ENCODE measurements at regions not wholly inside any gene's neighbourhood (a gene's known extent, or its start where the extent isn't known, plus 50 kb on each side); places are given as distances from the start of the nearest gene placed in this dataset.
A peak's percentile ranks its signal among the peaks of the same experiment; 100 is the strongest.

DNA sequence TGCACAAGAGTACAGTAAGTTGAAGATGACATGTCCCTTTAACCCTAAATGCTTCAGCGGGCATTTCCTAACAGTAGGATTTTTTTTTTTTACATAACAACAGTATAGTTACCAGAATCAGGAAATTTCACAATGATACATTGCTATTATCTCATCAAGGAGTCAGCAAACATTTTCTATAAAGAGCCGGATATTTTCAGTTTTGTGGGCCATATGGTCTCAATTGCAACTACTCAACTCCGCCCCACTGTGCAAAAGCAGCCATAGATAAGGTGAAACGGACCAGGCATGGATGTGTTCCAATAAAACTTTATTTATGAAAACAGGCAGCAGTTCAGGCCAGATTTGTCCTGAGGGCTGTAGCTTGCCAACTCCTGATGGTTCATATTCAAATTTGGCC lies 130.6 kb downstream of the SMAD6 start:
- no peak for DNase-seq (ENCODE audit: extremely low read depth in 1 of 11, low read depth in 9 of 11, low spot score in 4 of 11)

- no peak for DNase-seq (ENCODE audit: extremely low read depth in 1 of 11, low read depth in 9 of 11, low spot score in 4 of 11)
Observed at GRCh38 chr15:66833371-66833770, 131.3 kb downstream of the SMAD6 start.

DNA sequence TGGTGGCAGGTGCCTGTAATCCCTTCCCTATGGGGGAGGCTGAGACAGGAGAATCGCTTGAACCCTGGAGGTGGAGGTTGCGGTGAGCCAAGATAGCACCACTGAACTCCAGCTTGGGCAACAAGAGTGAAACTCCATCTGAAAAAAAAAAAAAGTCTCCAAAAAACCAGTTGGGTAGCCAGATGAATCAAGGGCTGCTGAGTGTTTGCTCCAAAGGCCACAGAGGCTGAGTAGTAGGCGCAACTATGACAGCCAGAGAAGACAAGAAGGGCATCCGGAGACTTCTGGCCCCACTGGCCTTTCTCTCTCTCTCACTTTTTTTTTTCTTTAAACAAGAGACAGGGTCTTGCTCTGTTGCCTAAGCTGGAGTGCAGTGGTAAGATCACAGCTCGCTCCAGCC lies 131.8 kb downstream of the SMAD6 start:
- no peak for DNase-seq (ENCODE audit: extremely low read depth in 1 of 11, low read depth in 9 of 11, low spot score in 4 of 11)

GRCh38 chr15:66834881-66835878 lies 133.1 kb downstream of the SMAD6 start:
- peak in 3 of 11 donors; percentile 39 to 51 (median 42) for DNase-seq (ENCODE audit: extremely low read depth in 1 of 11, low read depth in 9 of 11, low spot score in 4 of 11)

DNA sequence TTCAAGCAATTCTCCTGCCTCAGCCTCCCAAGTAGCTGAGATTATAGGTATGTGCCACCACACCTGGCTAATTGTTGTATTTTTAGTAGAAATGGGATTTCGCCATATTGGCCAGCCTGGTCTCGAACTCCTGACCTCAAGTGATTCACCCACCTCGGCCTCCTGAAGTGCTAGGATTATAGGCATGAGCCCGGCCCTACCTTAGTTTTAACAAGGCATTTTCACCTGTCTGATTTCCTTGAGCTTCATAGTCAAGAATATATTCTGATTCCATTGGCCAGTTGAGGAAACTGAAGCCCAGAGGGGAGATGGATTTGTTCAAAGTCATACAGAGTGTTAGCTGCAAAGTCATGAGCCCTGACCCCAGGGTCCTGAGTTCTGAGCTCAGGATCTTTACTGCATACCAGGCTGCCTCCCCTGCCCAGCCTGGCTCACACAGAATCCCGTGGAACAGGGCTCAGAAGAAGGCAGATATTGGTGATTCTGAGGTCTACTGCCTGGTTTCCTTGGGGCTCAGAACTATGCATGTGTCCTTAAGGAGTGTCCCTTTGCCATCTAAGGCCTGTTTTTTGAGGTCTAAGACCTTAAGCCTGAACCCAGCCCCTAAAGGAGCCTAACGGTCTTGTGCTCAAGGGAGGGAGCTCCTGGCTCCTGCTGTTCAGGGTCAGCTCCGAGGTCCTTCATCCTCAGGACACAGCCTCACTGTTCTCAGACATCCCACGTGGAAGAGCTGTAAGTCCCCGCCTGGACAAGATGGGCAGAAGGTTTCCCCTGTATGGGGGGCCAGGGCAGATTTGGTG lies 134.4 kb downstream of the SMAD6 start:
- DNase-seq (ENCODE audit: extremely low read depth in 1 of 11, low read depth in 9 of 11, low spot score in 4 of 11) = no peak

DNA sequence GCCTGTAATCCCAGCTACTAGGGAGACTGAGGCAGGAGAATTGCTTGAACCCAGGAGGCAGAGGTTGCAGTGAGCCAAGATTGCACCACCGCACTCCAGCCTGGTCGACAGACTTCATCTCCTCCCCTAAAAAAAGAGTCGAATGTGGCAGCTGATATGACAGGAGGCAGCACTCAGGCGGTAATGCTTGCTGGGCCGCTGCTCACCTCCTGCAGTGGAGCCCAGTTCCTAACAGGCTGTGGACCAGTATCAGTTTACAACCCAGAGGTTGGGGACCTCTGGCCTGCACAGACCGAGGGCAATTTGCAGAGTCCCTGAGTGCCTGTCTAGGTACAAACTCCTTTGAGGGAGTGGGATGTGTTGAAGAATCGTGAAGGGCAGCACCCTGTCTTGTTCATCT lies 136.2 kb downstream of the SMAD6 start:
- no peak for DNase-seq (ENCODE audit: extremely low read depth in 1 of 11, low read depth in 9 of 11, low spot score in 4 of 11)

- no peak for DNase-seq (ENCODE audit: extremely low read depth in 1 of 11, low read depth in 9 of 11, low spot score in 4 of 11)
Observed at GRCh38 chr15:66838671-66839239, 136.7 kb downstream of the SMAD6 start.

DNA sequence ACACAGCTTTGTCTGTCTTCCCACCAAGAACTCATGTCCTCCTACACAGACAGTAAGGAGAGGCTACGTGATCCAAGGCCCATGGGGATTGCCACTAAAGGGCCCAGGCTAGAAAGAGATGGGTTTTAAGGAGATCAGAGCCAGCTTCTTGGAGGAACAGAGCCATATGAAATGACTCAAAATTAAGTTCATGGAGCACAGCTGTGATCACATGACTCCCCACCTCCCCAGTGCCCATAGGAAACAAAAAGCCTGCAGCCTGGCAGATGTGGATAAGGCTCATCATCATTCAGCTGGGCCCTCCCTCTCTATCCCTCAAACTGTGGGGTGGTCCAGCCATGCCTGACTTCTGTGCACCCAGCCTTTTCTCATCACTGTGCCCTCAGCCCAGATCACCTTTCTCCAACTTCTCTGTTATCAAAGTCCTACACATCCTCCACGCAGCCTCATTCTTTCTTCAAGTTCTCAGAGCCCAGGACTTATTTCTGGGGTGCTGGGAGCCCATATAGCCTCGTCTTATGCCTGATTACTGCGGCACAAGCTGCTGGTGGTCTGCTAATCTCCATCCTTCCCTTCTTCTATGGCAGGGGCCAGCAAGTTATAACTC lies 137.6 kb downstream of the SMAD6 start:
- no peak for DNase-seq (ENCODE audit: extremely low read depth in 1 of 11, low read depth in 9 of 11, low spot score in 4 of 11)

- no peak for DNase-seq (ENCODE audit: extremely low read depth in 1 of 11, low read depth in 9 of 11, low spot score in 4 of 11)
Observed at GRCh38 chr15:66840615-66841390, 138.8 kb downstream of the SMAD6 start.

DNA sequence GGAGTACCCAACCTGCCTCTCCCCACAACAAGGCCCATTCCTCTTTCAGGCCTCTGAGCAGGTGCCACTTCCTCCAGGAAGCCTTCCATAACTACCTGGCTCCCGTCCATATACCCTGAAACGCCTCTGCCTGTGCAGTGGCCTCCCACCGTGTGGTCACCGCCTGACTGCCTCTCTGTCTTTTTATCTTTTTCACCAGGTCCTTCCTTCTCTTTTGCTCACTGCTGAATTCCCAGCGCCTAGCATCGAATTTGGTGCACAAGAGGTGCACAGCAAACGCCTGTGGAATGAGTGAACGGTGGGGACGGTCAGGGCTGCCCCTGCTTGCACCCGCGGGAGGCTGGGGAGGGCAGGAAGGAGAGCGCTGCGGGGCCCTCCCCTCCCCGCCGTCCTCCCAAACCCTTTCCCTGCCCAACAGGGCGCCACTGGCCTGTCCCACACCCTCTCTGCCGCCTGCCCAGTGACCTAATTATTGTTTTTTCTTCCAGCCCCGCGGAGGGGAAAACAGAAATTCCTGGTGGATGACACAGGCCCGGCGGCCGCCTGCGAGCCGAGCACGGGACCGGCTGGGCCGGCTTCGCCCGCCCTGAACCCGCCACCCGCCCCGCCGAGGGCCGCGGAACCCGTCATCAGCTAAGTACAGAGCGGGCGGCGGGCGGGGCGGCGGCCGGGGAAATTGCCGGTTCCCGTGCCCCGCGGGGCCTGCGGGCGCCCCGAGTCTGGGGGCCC lies 140.1 kb downstream of the SMAD6 start:
- DNase-seq (ENCODE audit: extremely low read depth in 1 of 11, low read depth in 9 of 11, low spot score in 4 of 11) = peak; percentile 51 to 84 (median 74)

DNA sequence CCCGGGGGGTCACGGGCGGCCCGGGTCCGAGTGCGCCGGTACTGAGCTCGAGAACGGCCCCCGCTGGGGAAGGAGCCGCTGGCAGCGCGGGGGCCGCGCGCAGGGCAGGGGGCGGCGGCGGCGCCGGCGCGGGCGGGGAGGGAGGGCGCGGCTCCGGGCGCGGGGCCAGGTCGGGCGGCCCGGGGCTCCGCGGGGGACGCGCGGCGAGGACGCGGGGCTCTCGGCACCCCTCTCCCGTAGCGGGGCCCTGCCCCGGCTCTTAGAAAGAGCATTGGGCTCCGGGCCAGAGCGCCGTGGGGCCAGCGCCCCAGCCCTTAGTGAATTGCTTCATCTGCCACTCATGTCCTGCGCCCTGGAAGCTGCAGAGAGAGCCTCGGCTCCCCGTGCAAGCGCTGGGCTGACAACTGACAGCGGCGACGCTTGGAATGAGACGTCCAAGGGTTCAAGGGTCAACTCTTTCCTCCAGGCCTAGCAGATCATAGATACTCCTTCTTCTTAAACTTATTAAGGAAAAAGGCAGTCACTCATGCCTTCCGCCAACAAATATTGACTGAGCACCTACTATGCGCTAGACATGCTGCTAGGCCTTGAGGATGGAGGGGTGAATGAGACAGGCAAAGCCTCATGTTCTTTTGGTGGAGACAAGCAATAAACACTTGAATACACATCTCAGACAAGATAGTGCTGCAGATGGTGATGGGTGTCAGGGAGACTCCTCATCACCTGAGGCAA lies 140.8 kb downstream of the SMAD6 start:
- peak in 8 of 11 donors; percentile 36 to 70 (median 54) for DNase-seq (ENCODE audit: extremely low read depth in 1 of 11, low read depth in 9 of 11, low spot score in 4 of 11)

DNA sequence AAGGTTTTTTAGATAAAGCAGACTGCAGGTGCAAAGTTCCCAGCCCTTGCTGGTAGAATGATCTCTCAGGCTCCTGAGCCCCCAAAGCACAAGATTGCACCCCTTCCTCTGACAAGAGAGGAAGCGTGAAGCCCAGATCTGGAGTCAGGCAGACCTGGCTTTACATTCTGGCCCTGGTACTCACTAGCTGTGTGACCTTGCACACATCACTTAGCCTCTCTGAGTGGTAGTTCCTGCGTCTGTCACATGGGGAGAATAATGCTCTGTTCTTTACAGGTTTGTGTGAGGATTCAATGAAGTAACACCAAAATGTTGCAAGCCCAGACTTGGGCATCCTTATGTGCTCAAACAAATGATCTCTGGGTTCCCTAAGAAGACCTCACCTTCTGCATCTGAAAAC lies 141.5 kb downstream of the SMAD6 start:
- DNase-seq (ENCODE audit: extremely low read depth in 1 of 11, low read depth in 9 of 11, low spot score in 4 of 11) = no peak

- DNase-seq (ENCODE audit: extremely low read depth in 1 of 11, low read depth in 9 of 11, low spot score in 4 of 11) = no peak
Observed at GRCh38 chr15:66844041-66844746, 142.2 kb downstream of the SMAD6 start.

DNA sequence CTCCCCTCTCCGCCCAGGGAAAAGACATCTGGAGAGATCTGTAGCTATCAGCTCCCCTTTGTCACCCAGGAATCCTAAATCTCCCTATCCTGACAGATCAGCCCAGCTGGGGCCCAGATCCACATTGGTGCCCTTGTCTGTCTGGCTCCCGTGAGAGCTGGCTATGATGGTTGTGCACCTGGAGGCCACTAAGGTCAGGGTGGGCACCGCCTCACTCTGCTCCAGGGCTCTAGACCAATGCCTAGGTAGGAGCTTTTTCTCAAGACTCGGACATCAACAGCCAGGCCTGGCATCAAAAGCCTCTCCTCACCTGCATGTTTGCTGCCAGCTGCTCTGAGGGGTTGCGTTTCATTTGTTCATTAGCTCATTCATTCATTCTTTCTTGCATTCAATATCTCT lies 142.7 kb downstream of the SMAD6 start:
- no peak for DNase-seq (ENCODE audit: extremely low read depth in 1 of 11, low read depth in 9 of 11, low spot score in 4 of 11)

GRCh38 chr15:66845266-66845785 lies 143.3 kb downstream of the SMAD6 start:
- no peak for DNase-seq (ENCODE audit: extremely low read depth in 1 of 11, low read depth in 9 of 11, low spot score in 4 of 11)

DNA sequence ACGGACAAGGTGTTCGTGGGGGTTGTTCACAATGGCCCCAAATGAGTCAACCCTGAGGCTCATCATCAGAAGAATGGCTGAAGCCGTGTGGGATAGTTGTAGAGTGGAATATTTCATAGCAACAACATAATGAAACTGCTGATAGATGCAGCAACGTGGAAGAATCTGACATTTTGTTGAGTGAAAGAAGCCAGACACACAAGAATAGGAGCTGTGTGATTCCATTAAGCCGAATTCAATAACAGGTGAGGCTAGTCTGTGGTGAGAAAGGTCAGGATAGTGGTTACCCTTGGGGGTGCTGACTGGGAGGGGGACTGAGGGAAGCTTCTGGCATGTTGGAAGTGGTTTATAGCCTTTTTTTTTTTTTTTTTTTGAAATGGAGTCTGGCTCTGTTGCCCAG lies 144.0 kb downstream of the SMAD6 start:
- DNase-seq (ENCODE audit: extremely low read depth in 1 of 11, low read depth in 9 of 11, low spot score in 4 of 11) = no peak

All from renal cortex interstitium (tissue), 11 donors.